Ascending aorta (tissue), 2 donors: ENCODE measurements at regions not wholly inside any gene's neighbourhood (a gene's known extent, or its start where the extent isn't known, plus 50 kb on each side); places are given as distances from the start of the nearest gene placed in this dataset.

Experiments used
- DNase-seq, 2 donors: peaks; one replicate each; pipeline ENCODE4 v3.0.0-alpha.2; 2019; ENCODE audit warnings: low spot score in 2 of 2
- H3K27ac ChIP-seq, 2 donors: fragments of 200-600 bp; sonication (generic); one replicate each; pipeline ENCODE4 v1.5.1; 2016 to 2017; ENCODE audit warnings: mild to moderate bottlenecking in 1 of 2
- H3K27me3 ChIP-seq: fragments of 200-600 bp; sonication (generic); one replicate; pipeline ENCODE4 v1.5.1; 2017
- H3K36me3 ChIP-seq, 2 donors: fragments of 200-600 bp; sonication (generic); one replicate each; pipeline ENCODE4 v1.5.1; 2016
- H3K4me1 ChIP-seq, 2 donors: fragments of 200-600 bp; sonication (generic); one replicate each; pipeline ENCODE4 v1.5.1; 2016 to 2017; ENCODE audit warnings: mild to moderate bottlenecking in 1 of 2
- H3K4me3 ChIP-seq, 2 donors: fragments of 200-600 bp; sonication (generic); one replicate each; pipeline ENCODE4 v1.5.1; 2016 to 2017; ENCODE audit warnings: mild to moderate bottlenecking in 1 of 2
- H3K9me3 ChIP-seq, 2 donors: fragments of 200-600 bp; sonication (generic); one replicate each; pipeline ENCODE4 v1.5.1; 2016
- CTCF ChIP-seq, 3 experiments: fragments of 200-600 bp in 2 of 3; fragments of 450-650 bp in 1 of 3; sonication (generic) in 2 of 3; IDR thresholded peaks; one replicate each; pipeline ENCODE4 v1.5.1; 2016 to 2019; ENCODE audit warnings: antibody characterized with exemption in 3 of 3, mild to moderate bottlenecking in 1 of 3, moderate library complexity in 1 of 3
- intact Hi-C: fragments of 100-400 bp; cut with DNase I; formaldehyde crosslinking; loops from one replicate; pipeline ENCODE4 v1.15.1; 2023

- no peak for DNase-seq
- TF ChIP-seq CTCF (IDR thresholded peaks at IDR 0.05): no peak
- H3K27ac ChIP-seq: no peak overlapping the region
- H3K27me3 ChIP-seq: no peaks in the 10 kb centered on the region
- intact Hi-C loops: no loop called here
- H3K4me1 ChIP-seq: no peaks in the 10 kb centered on the region
- H3K36me3 ChIP-seq: no peaks in the 10 kb centered on the region
- no peaks in the 10 kb centered on the region for H3K9me3 ChIP-seq
- H3K4me3 ChIP-seq: no peak overlapping the region
Observed at GRCh38 chr18:68596016-68596415, 118.9 kb downstream of the TMX3 start.

DNA sequence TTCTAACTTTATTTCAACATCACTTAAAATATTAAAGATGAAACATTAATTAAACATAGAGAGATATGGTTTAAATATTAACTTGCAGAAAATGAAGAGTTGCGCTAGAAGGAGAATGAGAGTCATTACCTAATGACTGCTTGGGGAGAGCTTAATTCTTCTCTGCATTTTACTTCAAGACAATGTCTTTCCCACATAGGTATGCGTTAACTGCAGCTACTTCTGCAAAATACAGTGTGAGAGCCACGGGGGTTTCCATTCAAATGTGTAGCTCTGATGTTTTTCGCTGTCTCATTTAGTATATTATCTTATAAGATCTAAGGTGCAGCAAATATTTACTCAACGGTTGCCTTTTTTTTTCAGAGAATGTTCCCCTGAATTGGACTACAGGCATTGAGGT, 126.7 kb downstream of the TMX3 start:
- no peaks in the 10 kb centered on the region for H3K36me3 ChIP-seq
- intact Hi-C loops: no loop called here
- H3K9me3 ChIP-seq: no peaks in the 10 kb centered on the region
- H3K27me3 ChIP-seq: no peaks in the 10 kb centered on the region
- no peak for DNase-seq
- H3K4me1 ChIP-seq: no peaks in the 10 kb centered on the region
- H3K4me3 ChIP-seq: no peak overlapping the region
- TF ChIP-seq CTCF (IDR thresholded peaks at IDR 0.05): no peak
- no peak overlapping the region for H3K27ac ChIP-seq

DNA sequence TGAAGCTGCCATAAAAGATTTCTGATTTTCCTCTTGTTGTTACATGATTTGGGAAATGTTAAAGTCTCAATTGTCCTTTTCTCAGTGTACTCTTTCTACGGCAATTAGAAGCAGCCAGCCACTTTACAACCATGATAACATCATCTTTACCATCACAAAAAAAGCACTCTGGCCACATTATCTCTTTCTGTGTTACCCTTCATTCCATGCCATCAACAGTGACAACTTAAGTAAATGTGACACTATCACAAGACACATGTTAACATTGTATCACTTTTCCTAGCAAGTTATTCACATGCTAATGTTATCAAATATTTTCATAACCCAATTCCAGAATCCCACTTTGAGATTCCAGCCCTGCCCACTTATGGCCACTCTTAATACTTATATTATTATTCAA, 131.2 kb downstream of the TMX3 start:
- DNase-seq: no peak
- no peak overlapping the region for H3K4me3 ChIP-seq
- intact Hi-C loops: no loop called here
- no peaks in the 10 kb centered on the region for H3K27me3 ChIP-seq
- H3K27ac ChIP-seq: no peak overlapping the region
- no peaks in the 10 kb centered on the region for H3K36me3 ChIP-seq
- TF ChIP-seq CTCF (IDR thresholded peaks at IDR 0.05): no peak
- H3K4me1 ChIP-seq: no peaks in the 10 kb centered on the region
- H3K9me3 ChIP-seq: no peaks in the 10 kb centered on the region

DNA sequence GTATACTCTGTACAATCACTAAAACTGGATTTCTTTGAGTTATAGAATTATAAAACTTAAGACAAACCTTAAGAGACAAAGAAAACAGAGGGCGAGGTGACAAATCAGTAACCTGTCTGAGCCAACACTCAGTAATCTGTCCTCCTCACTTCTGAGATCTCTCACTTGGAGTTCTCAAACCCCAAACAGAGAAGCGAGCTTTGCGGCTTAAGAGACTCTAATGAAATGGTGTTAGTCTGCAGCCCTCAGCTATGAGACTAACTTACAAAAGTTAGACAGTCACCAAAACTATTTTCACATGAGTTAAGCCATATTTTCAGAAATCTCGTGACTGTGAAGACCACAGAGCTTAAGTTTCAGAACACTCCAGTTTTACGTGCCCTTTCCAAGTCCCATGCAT, 140.6 kb downstream of the TMX3 start:
- intact Hi-C loops: no loop called here
- no peak for TF ChIP-seq CTCF (IDR thresholded peaks at IDR 0.05)
- Histone ChIP-seq H3K4me3 (no peak overlapping the region), H3K27ac (no peak overlapping the region), H3K27me3 (no peaks in the 10 kb centered on the region), H3K36me3 (no peaks in the 10 kb centered on the region), H3K9me3 (no peaks in the 10 kb centered on the region), H3K4me1 (no peaks in the 10 kb centered on the region)
- DNase-seq: no peak

- DNase-seq: no peak
- Histone ChIP-seq H3K4me1 (no peaks in the 10 kb centered on the region), H3K9me3 (no peaks in the 10 kb centered on the region), H3K27me3 (no peaks in the 10 kb centered on the region), H3K4me3 (no peak overlapping the region), H3K27ac (no peak overlapping the region), H3K36me3 (no peaks in the 10 kb centered on the region)
- no peak for TF ChIP-seq CTCF (IDR thresholded peaks at IDR 0.05)
- intact Hi-C loops: no loop called here
Observed at GRCh38 chr18:68569936-68570335, 145.0 kb downstream of the TMX3 start.

DNA sequence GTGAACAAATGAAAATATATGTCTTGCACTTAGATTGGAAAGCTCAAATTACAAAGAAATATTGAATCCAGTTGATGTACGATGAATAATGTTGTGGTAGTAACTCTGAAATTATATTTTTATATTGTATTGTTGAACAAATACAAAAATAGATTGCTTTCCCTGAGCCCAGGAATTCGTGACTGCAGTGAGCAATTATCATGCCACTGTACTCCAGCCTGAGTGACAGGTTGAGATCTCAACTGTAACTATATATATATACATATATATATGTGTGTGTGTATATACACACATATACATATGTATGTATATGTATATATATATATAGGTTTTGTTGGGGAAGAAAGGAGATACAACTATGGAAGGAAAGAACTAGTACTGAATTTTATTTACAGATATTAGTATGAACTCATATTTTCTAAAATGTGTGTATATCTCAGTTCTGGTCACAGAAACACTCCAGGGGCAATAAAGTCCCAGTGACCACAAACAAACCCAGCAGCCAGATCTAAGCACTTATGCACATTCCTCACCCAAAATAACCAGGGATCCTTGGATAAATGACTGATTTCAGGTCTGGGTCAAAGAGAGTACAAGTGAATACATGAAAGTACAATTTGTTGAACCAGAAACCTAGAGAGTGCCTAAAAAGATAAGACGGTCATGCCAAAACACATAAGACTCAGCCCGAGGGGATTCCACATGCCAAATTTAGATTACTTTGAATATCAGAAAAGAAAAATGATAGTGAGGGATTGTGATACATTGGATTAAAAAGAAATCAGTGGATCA, 146.3 kb downstream of the TMX3 start:
- no peaks in the 10 kb centered on the region for H3K4me1 ChIP-seq
- no peaks in the 10 kb centered on the region for H3K9me3 ChIP-seq
- no peak overlapping the region for H3K27ac ChIP-seq
- no peaks in the 10 kb centered on the region for H3K36me3 ChIP-seq
- intact Hi-C loops: no loop called here
- no peak overlapping the region for H3K4me3 ChIP-seq
- TF ChIP-seq CTCF (IDR thresholded peaks at IDR 0.05): no peak
- H3K27me3 ChIP-seq: no peaks in the 10 kb centered on the region
- no peak for DNase-seq
